Gastroesophageal sphincter (tissue), 3 donors: ENCODE measurements at regions not wholly inside any gene's neighbourhood (a gene's known extent, or its start where the extent isn't known, plus 50 kb on each side); places are given as distances from the start of the nearest gene placed in this dataset.

Experiments
- CTCF ChIP-seq, 4 experiments: fragments of 200-600 bp in 2 of 4; fragments of 450-650 bp in 2 of 4; sonication (generic) in 1 of 4; IDR thresholded peaks; one replicate each; pipeline ENCODE4 v1.5.1; 2017 to 2019; ENCODE audit warnings: antibody characterized with exemption in 4 of 4, mild to moderate bottlenecking in 2 of 4, moderate library complexity in 2 of 4
- EP300 ChIP-seq: sonication (generic); formaldehyde crosslinking; IDR thresholded peaks from one replicate; pipeline ENCODE4 v1.6.1; 2017; ENCODE audit warnings: antibody characterized with exemption, mild to moderate bottlenecking
- POLR2A ChIP-seq, 2 donors: fragments of 450-650 bp; IDR thresholded peaks; one replicate each; pipeline ENCODE4 v1.6.1; 2017; ENCODE audit warnings: antibody characterized with exemption in 2 of 2, mild to moderate bottlenecking in 2 of 2, moderate library complexity in 1 of 2

- TF ChIP-seq CTCF (IDR thresholded peaks at IDR 0.05) (no peak), POLR2A (IDR thresholded peaks at IDR 0.05) (no peak), EP300 (no peak)
These were observed 914.1 kb downstream of the TRHDE start for GRCh38 chr12:73186272-73186671.
